IMR-90 (cell line): ENCODE measurements at regions not wholly inside any gene's neighbourhood (a gene's known extent, or its start where the extent isn't known, plus 50 kb on each side); places are given as distances from the start of the nearest gene placed in this dataset.

ENCODE experiments used
- ATAC-seq: fragments of 200-7000 bp; cut with Tn5 transposase; 2 replicates; pipeline ENCODE4 v1.9.1; 2020; ENCODE audit warnings: low read depth, mild to moderate bottlenecking, moderate library complexity
- BruUV-seq: library from RNA; stranded (reverse); fragments of 400-500 nt; replicated peaks from 2 replicates; lab custom pipeline; 2021; lab: Mats Ljungman, UMichigan
- CTCF ChIA-PET: fragments of 300-600 bp; formaldehyde crosslinking; extraction: SDS; loops from one replicate; lab custom pipeline; 2021; ENCODE audit warnings: antibody characterized with exemption; lab: Yijun Ruan, JAX
- POLR2A ChIA-PET: fragments of 300-600 bp; sonication (Branson Sonifier 250); formaldehyde crosslinking; loops from one replicate; lab custom pipeline; 2022; ENCODE audit warnings: antibody characterized with exemption; ENCODE audit not compliant: unreplicated experiment; lab: Charles Lee
- DNase-seq: peaks from one replicate; pipeline ENCODE4 v3.0.0; 2013
- H2AFZ ChIP-seq: replicated peaks from 2 replicates; pipeline ENCODE3; 2013; ENCODE audit warnings: low read length, mild to moderate bottlenecking; ENCODE audit not compliant: poor library complexity
- H2AK5ac ChIP-seq: 2 replicates; pipeline ENCODE4 v1.6.1; 2013; ENCODE audit warnings: low read depth, low read length, inconsistent platforms
- H2AK9ac ChIP-seq: replicated peaks from 2 replicates; pipeline ENCODE3; 2013; ENCODE audit warnings: mild to moderate bottlenecking, low read depth, low read length, moderate library complexity; ENCODE audit not compliant: poor library complexity
- H2BK120ac ChIP-seq: 2 replicates; pipeline ENCODE4 v1.6.1; 2013; ENCODE audit warnings: low read depth, low read length, inconsistent platforms
- H2BK15ac ChIP-seq: 3 replicates; pipeline ENCODE4 v1.6.1; 2013; ENCODE audit warnings: low read depth, low read length, inconsistent platforms
- H2BK20ac ChIP-seq: 2 replicates; pipeline ENCODE4 v1.6.1; 2013; ENCODE audit warnings: low read depth, mild to moderate bottlenecking, inconsistent platforms, low read length, moderate library complexity
- H2BK5ac ChIP-seq: 2 replicates; pipeline ENCODE4 v1.6.1; 2013; ENCODE audit warnings: mild to moderate bottlenecking, low read depth, low read length, inconsistent platforms; ENCODE audit not compliant: poor library complexity, severe bottlenecking
- H3K14ac ChIP-seq: replicated peaks from 2 replicates; pipeline ENCODE4 v1.6.1; 2013; ENCODE audit warnings: low read depth, low read length, inconsistent platforms
- H3K18ac ChIP-seq: 2 replicates; pipeline ENCODE4 v1.6.1; 2013; ENCODE audit warnings: low read depth, low read length, control low read depth
- H3K23ac ChIP-seq: 2 replicates; pipeline ENCODE4 v1.6.1; 2013; ENCODE audit warnings: low read depth, low read length, inconsistent platforms
- H3K27ac ChIP-seq: 2 replicates; pipeline ENCODE4 v1.5.1; 2013; ENCODE audit warnings: mild to moderate bottlenecking, control low read depth, low read length; ENCODE audit not compliant: insufficient read depth
- H3K27me3 ChIP-seq: 2 replicates; pipeline ENCODE4 v1.6.1; 2013; ENCODE audit warnings: low read length; ENCODE audit not compliant: control insufficient read depth, insufficient read depth
- H3K36me3 ChIP-seq: 2 replicates; pipeline ENCODE4 v1.6.1; 2013; ENCODE audit warnings: low read length, mixed read lengths; ENCODE audit not compliant: control insufficient read depth, insufficient read depth
- H3K4ac ChIP-seq: 2 replicates; pipeline ENCODE4 v1.6.1; 2013; ENCODE audit warnings: low read depth, low read length, inconsistent platforms
- H3K4me1 ChIP-seq: 2 replicates; pipeline ENCODE4 v1.6.1; 2013; ENCODE audit warnings: low read length, mixed read lengths; ENCODE audit not compliant: control insufficient read depth, insufficient read depth
- H3K4me2 ChIP-seq: 2 replicates; pipeline ENCODE4 v1.6.1; 2013; ENCODE audit warnings: low read depth, mild to moderate bottlenecking, control low read depth, low read length, moderate library complexity
- H3K4me3 ChIP-seq: 2 replicates; pipeline ENCODE4 v1.5.1; 2013; ENCODE audit warnings: low read depth, mild to moderate bottlenecking, control low read depth, low read length, moderate library complexity; ENCODE audit not compliant: insufficient read depth
- H3K56ac ChIP-seq: 2 replicates; pipeline ENCODE4 v1.6.1; 2013; ENCODE audit warnings: low read length, inconsistent platforms; ENCODE audit not compliant: insufficient read depth; ENCODE audit errors: extremely low read depth
- H3K79me1 ChIP-seq, 2 experiments: 2 replicates each; pipeline ENCODE4 v1.6.1; 2013; ENCODE audit warnings: low read length in 2 of 2, inconsistent platforms in 1 of 2, low read depth in 1 of 2
- H3K9ac ChIP-seq: 2 replicates; pipeline ENCODE4 v1.6.1; 2013; ENCODE audit warnings: low read depth, low read length, control low read depth
- H3K9me1 ChIP-seq: 2 replicates; pipeline ENCODE4 v1.6.1; 2013; ENCODE audit warnings: low read length, inconsistent platforms; ENCODE audit not compliant: insufficient read depth
- H3K9me3 ChIP-seq: 2 replicates; pipeline ENCODE4 v1.6.1; 2013; ENCODE audit warnings: low read length; ENCODE audit not compliant: control insufficient read depth, insufficient read depth
- H4K20me1 ChIP-seq: 2 replicates; pipeline ENCODE4 v1.6.1; 2013; ENCODE audit warnings: low read length, inconsistent platforms; ENCODE audit not compliant: insufficient read depth
- H4K5ac ChIP-seq: 2 replicates; pipeline ENCODE4 v1.6.1; 2013; ENCODE audit warnings: mild to moderate bottlenecking, low read depth, low read length, control low read depth
- H4K8ac ChIP-seq, 2 experiments: 2 replicates each; pipeline ENCODE4 v1.6.1; 2013; ENCODE audit warnings: low read depth in 2 of 2, low read length in 2 of 2, control low read depth in 1 of 2, inconsistent platforms in 1 of 2
- H4K91ac ChIP-seq: 2 replicates; pipeline ENCODE4 v1.6.1; 2013; ENCODE audit warnings: low read depth, low read length, inconsistent platforms; ENCODE audit not compliant: insufficient read depth
- BHLHE40 ChIP-seq: fragments of 150-350 bp; IDR thresholded peaks from 2 replicates; pipeline ENCODE4 v1.6.1; 2016; ENCODE audit warnings: mild to moderate bottlenecking, low read depth, low read length
- CEBPB ChIP-seq: IDR thresholded peaks from 2 replicates; pipeline ENCODE4 v1.6.1; 2012; ENCODE audit warnings: low read depth, low read length, improper control_type of control experiment
- MXI1 ChIP-seq: IDR thresholded peaks from 2 replicates; pipeline ENCODE4 v1.6.1; 2012; ENCODE audit warnings: low read depth, mild to moderate bottlenecking, low read length, moderate library complexity, borderline replicate concordance
- POLR2A ChIP-seq: IDR thresholded peaks from 2 replicates; pipeline ENCODE4 v1.6.1; 2012; ENCODE audit warnings: mild to moderate bottlenecking, low read depth, low read length
- RCOR1 ChIP-seq: IDR thresholded peaks from 2 replicates; pipeline ENCODE4 v1.6.1; 2012; ENCODE audit warnings: mild to moderate bottlenecking, low read length, improper control_type of control experiment; ENCODE audit not compliant: insufficient replicate concordance
- RFX5 ChIP-seq: IDR thresholded peaks from 2 replicates; pipeline ENCODE4 v1.8.0; 2012; ENCODE audit warnings: low read depth, mild to moderate bottlenecking, low read length, moderate library complexity
- SMC3 ChIP-seq: fragments of 150-350 bp; IDR thresholded peaks from 2 replicates; pipeline ENCODE4 v1.6.1; 2016; ENCODE audit warnings: low read depth, mild to moderate bottlenecking, antibody characterized with exemption, low read length, moderate library complexity
- USF2 ChIP-seq: fragments of 150-350 bp; IDR thresholded peaks from 2 replicates; pipeline ENCODE4 v1.6.1; 2017; ENCODE audit warnings: mild to moderate bottlenecking, antibody characterized with exemption, low read length, low read depth
- WGBS, 2 experiments: methylation state at CpG; one replicate each; pipeline versions ENCODE4 v1.1.5 to v1.1.7; 2013; ENCODE audit warnings: missing lambda C conversion rate in 2 of 2; ENCODE audit not compliant: insufficient read length in 1 of 2; ENCODE audit errors: extremely low coverage in 2 of 2; 5-methylcytosine and 5-hydroxymethylcytosine counted together
- dilution Hi-C: fragments of 300-500 bp; cut with HindIII; formaldehyde crosslinking; loops from one replicate; pipeline ENCODE4 v1.14.3; 2018; ENCODE audit warnings: low sequenced_read_pairs; ENCODE audit not compliant: unreplicated experiment
- in situ Hi-C: fragments of 300-500 bp; cut with MboI; formaldehyde crosslinking; loops from 3 replicates; pipeline ENCODE4 v1.14.3; 2019; ENCODE audit warnings: low sequenced_read_pairs, inconsistent platforms, mixed read lengths
- intact Hi-C: fragments of 100-400 bp; cut with micrococcal nuclease; formaldehyde crosslinking; loops from 2 replicates; pipeline ENCODE4 v1.10.0; 2022
- TF ChIP-seq, protein P1 (sequence below): fragments of 150-350 bp; IDR thresholded peaks from 2 replicates; pipeline ENCODE4 v1.6.1; 2016; ENCODE audit warnings: low read depth, mild to moderate bottlenecking, low read length, moderate library complexity, borderline replicate concordance

- intact Hi-C loops (no loop called here), dilution Hi-C loops (no loop called here), in situ Hi-C loops (no loop called here)
- Histone ChIP-seq H2AK9ac (no peak overlapping the region), H4K8ac (no peak overlapping the region), H2BK5ac (no peak overlapping the region), H4K20me1 (no peaks in the 10 kb centered on the region), H3K9me1 (no peaks in the 10 kb centered on the region), H3K4me3 (no peak overlapping the region), H3K23ac (no peak overlapping the region), H3K14ac (no peak overlapping the region), H3K4me2 (no peak overlapping the region), H3K18ac (no peak overlapping the region), H4K91ac (no peak overlapping the region), H3K36me3 (no peaks in the 10 kb centered on the region), H4K5ac (no peak overlapping the region), H3K27me3 (no peaks in the 10 kb centered on the region), H2BK120ac (no peak overlapping the region), H2AK5ac (no peak overlapping the region), H2BK20ac (no peak overlapping the region), H2AFZ (no peak overlapping the region), H2BK15ac (no peak overlapping the region), H3K4me1 (no peaks in the 10 kb centered on the region), H3K9me3 (peaks cover 2% of the 10 kb centered on the region; the same call in 1 of the 2 replicates), H3K9ac (no peak overlapping the region), H3K56ac (no peak overlapping the region), H3K79me1 (no peaks in the 10 kb centered on the region), H3K27ac (no peak overlapping the region), H3K4ac (no peak overlapping the region)
- no peak for ATAC-seq
- ChIA-PET POLR2A (no interaction called here), CTCF (no interaction called here)
- no CpG with 5 or more reads among the region's 2 CpGs for WGBS, 2 experiments
- TF ChIP-seq SMC3 (no peak), RFX5 (no peak), CEBPB (no peak), BHLHE40 (no peak), MXI1 (no peak), POLR2A (no peak), RCOR1 (no peak), USF2 (no peak)
- TF ChIP-seq, protein P1, sequence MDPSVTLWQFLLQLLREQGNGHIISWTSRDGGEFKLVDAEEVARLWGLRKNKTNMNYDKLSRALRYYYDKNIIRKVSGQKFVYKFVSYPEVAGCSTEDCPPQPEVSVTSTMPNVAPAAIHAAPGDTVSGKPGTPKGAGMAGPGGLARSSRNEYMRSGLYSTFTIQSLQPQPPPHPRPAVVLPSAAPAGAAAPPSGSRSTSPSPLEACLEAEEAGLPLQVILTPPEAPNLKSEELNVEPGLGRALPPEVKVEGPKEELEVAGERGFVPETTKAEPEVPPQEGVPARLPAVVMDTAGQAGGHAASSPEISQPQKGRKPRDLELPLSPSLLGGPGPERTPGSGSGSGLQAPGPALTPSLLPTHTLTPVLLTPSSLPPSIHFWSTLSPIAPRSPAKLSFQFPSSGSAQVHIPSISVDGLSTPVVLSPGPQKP = no peak
- DNase-seq = no peak
- no TSS peak for BruUV-seq
Observed at GRCh38 chr3:6504347-6504746, 356.6 kb upstream of the GRM7 start.
